Keratinocyte (primary cell): ENCODE measurements at regions not wholly inside any gene's neighbourhood (a gene's known extent, or its start where the extent isn't known, plus 50 kb on each side); places are given as distances from the start of the nearest gene placed in this dataset.

Source experiments
- DNase-seq: peaks from one replicate; pipeline ENCODE4 v3.0.0-alpha.2; 2011; ENCODE audit warnings: low read depth, missing footprints, low spot score
- FAIRE-seq: peaks from 2 replicates; lab custom pipeline; 2011; peaks lifted over from hg19 to GRCh38; lab: Jason Lieb, UNC
- H2AFZ ChIP-seq: 2 replicates; pipeline ENCODE4 v1.6.0; 2012; ENCODE audit warnings: low read length, control low read depth, inconsistent platforms; ENCODE audit not compliant: control insufficient read depth
- H3K27ac ChIP-seq: 2 replicates; pipeline ENCODE4 v1.5.1; 2011; ENCODE audit warnings: low read length; ENCODE audit not compliant: control insufficient read depth, insufficient read depth
- H3K27me3 ChIP-seq: 3 replicates; pipeline ENCODE4 v1.6.0; 2011; ENCODE audit warnings: low read length; ENCODE audit not compliant: control insufficient read depth, insufficient read depth; ENCODE audit errors: extremely low read depth
- H3K36me3 ChIP-seq, 2 experiments: 2 replicates in 1 of 2; 3 replicates in 1 of 2; pipeline ENCODE4 v1.5.1; 2011; ENCODE audit warnings: low read length in 2 of 2, mild to moderate bottlenecking in 1 of 2; ENCODE audit not compliant: control insufficient read depth in 2 of 2, insufficient read depth in 2 of 2; ENCODE audit errors: extremely low read depth in 1 of 2
- H3K4me1 ChIP-seq: 3 replicates; pipeline ENCODE4 v1.5.1; 2011; ENCODE audit warnings: low read length; ENCODE audit not compliant: control insufficient read depth, insufficient read depth; ENCODE audit errors: extremely low read depth
- H3K4me2 ChIP-seq: 3 replicates; pipeline ENCODE4 v1.6.0; 2011; ENCODE audit warnings: low read depth, low read length; ENCODE audit not compliant: control insufficient read depth, insufficient read depth; ENCODE audit errors: extremely low read depth
- H3K4me3 ChIP-seq, 3 experiments: fragments of 200-600 bp in 1 of 3; sonication (generic) in 1 of 3; 2 replicates in 2 of 3; 3 replicates in 1 of 3; pipeline ENCODE4 v1.5.1; 2011 to 2016; ENCODE audit warnings: low read length in 3 of 3, mild to moderate bottlenecking in 3 of 3, control low read depth in 2 of 3, inconsistent platforms in 1 of 3, low read depth in 1 of 3, mixed read lengths in 1 of 3, mixed run types in 1 of 3, moderate library complexity in 1 of 3; ENCODE audit not compliant: control insufficient read depth in 2 of 3, insufficient read depth in 2 of 3; ENCODE audit errors: extremely low read depth in 1 of 3
- H3K79me2 ChIP-seq: 2 replicates; pipeline ENCODE4 v1.6.0; 2012; ENCODE audit warnings: low read length; ENCODE audit not compliant: control insufficient read depth, insufficient read depth
- H3K9ac ChIP-seq: 3 replicates; pipeline ENCODE4 v1.6.0; 2011; ENCODE audit warnings: low read length; ENCODE audit not compliant: control insufficient read depth, insufficient read depth; ENCODE audit errors: extremely low read depth
- H3K9me1 ChIP-seq: 3 replicates; pipeline ENCODE4 v1.6.0; 2011; ENCODE audit warnings: low read length; ENCODE audit not compliant: control insufficient read depth, insufficient read depth; ENCODE audit errors: extremely low read depth
- H3K9me3 ChIP-seq: 2 replicates; pipeline ENCODE4 v1.5.1; 2012; ENCODE audit warnings: low read depth, low read length; ENCODE audit not compliant: control insufficient read depth
- H4K20me1 ChIP-seq: 3 replicates; pipeline ENCODE4 v1.6.0; 2011; ENCODE audit warnings: low read length; ENCODE audit not compliant: control insufficient read depth, insufficient read depth; ENCODE audit errors: extremely low read depth
- CTCF ChIP-seq, 3 experiments: IDR thresholded peaks in 1 of 3; conservative IDR thresholded peaks in 1 of 3; optimal IDR thresholded peaks in 1 of 3; 2 replicates in 2 of 3; 3 replicates in 1 of 3; pipeline versions ENCODE3 to v1.5.1; 2011; ENCODE audit warnings: low read length in 3 of 3, mild to moderate bottlenecking in 3 of 3, moderate library complexity in 2 of 3, control low read depth in 1 of 3, inconsistent platforms in 1 of 3; ENCODE audit not compliant: insufficient read depth in 2 of 3; ENCODE audit errors: extremely low read depth in 1 of 3
- EZH2 ChIP-seq: IDR thresholded peaks from one replicate; pipeline ENCODE4 v1.6.1; 2012; ENCODE audit warnings: inconsistent platforms, mild to moderate bottlenecking, low read length, moderate library complexity
- dilution Hi-C: fragments of 300-500 bp; cut with MboI; formaldehyde crosslinking; loops from one replicate; pipeline ENCODE4 v1.7.0; 2020; ENCODE audit warnings: low sequenced_read_pairs; ENCODE audit not compliant: extremely low pct_ligation_motif_present

GRCh38 chr20:24303393-24304170, 165.8 kb upstream of the SYNDIG1 start:
- H3K9ac ChIP-seq = no peak overlapping the region
- H3K36me3 ChIP-seq = no peaks in the 10 kb centered on the region
- TF ChIP-seq EZH2 = no peak
- TF ChIP-seq CTCF (optimal IDR thresholded peaks at IDR 0.05 in 1 of 3, IDR thresholded peaks at IDR 0.05 in 1 of 3, conservative IDR thresholded peaks at IDR 0.05 in 1 of 3; ENCODE audit: extremely low read depth in 1 of 3, insufficient read depth in 2 of 3, low read length in 3 of 3) = peak in 1 of 3 experiments; percentile 52
- no peak overlapping the region for H2AFZ ChIP-seq
- no peaks in the 10 kb centered on the region for H4K20me1 ChIP-seq
- no peaks in the 10 kb centered on the region for H3K9me1 ChIP-seq
- no peak for FAIRE-seq
- no peak for DNase-seq
- H3K79me2 ChIP-seq = no peaks in the 10 kb centered on the region
- H3K4me3 ChIP-seq = no peak overlapping the region
- no peak overlapping the region for H3K4me2 ChIP-seq
- dilution Hi-C loops = no loop called here
- no peaks in the 10 kb centered on the region for H3K9me3 ChIP-seq
- H3K4me1 ChIP-seq = no peaks in the 10 kb centered on the region
- H3K27ac ChIP-seq = no peak overlapping the region
- no peaks in the 10 kb centered on the region for H3K27me3 ChIP-seq

DNA sequence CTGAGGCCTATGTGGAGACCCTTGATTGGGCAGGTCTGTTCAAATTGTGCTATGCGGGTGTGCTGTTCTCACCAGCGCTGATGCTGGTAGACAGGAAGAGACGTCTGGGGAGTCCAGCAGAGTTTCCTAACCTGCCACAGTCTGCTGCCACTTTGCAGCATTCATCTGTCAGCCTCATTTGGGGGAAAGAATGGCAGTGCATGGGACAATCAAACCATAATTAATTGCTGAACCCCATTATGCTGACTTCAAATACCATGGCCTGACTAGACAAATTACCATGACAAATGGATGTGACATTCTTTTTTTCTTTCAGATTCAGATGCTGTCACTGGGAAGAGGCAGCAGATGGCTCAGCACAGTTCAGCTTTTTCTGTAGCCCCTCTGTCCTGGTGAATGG, 171.4 kb upstream of the SYNDIG1 start:
- no peaks in the 10 kb centered on the region for H3K4me1 ChIP-seq
- H2AFZ ChIP-seq = no peak overlapping the region
- no peak overlapping the region for H3K4me3 ChIP-seq
- no peaks in the 10 kb centered on the region for H3K9me1 ChIP-seq
- no peaks in the 10 kb centered on the region for H3K79me2 ChIP-seq
- no peak for DNase-seq
- H3K27me3 ChIP-seq = no peaks in the 10 kb centered on the region
- H4K20me1 ChIP-seq = no peaks in the 10 kb centered on the region
- TF ChIP-seq CTCF (optimal IDR thresholded peaks at IDR 0.05 in 1 of 3, IDR thresholded peaks at IDR 0.05 in 1 of 3, conservative IDR thresholded peaks at IDR 0.05 in 1 of 3; ENCODE audit: extremely low read depth in 1 of 3, insufficient read depth in 2 of 3, low read length in 3 of 3) (no peak), EZH2 (no peak)
- H3K4me2 ChIP-seq = no peak overlapping the region
- H3K27ac ChIP-seq = no peak overlapping the region
- FAIRE-seq = no peak
- H3K36me3 ChIP-seq = no peaks in the 10 kb centered on the region
- dilution Hi-C loops = no loop called here
- no peak overlapping the region for H3K9ac ChIP-seq
- H3K9me3 ChIP-seq = no peaks in the 10 kb centered on the region
